ENCODE measurements at regions not wholly inside any gene's neighbourhood (a gene's known extent, or its start where the extent isn't known, plus 50 kb on each side); places are given as distances from the start of the nearest gene placed in this dataset.

- TF ChIP-seq CTCF (IDR thresholded peaks at IDR 0.05) (no peak), SIN3A (IDR thresholded peaks at IDR 0.05; ENCODE audit: borderline replicate concordance, insufficient read depth, low read depth, low read length) (no peak), REST (IDR thresholded peaks at IDR 0.05; ENCODE audit: insufficient read depth in 1 of 2, low read depth in 2 of 2, low read length in 1 of 2) (no peak), POLR2AphosphoS5 (IDR thresholded peaks at IDR 0.05; ENCODE audit: low read depth, low read length) (no peak)
These were observed 314.6 kb upstream of the PDE3A start for GRCh38 chr12:20053782-20054181.
